GM12872 (cell line): ENCODE measurements at regions not wholly inside any gene's neighbourhood (a gene's known extent, or its start where the extent isn't known, plus 50 kb on each side); places are given as distances from the start of the nearest gene placed in this dataset.

Experiments used
- CTCF ChIP-seq: IDR thresholded peaks from 3 replicates; pipeline ENCODE4 v1.5.1; 2011; ENCODE audit warnings: low read depth, mild to moderate bottlenecking, low read length, moderate library complexity; ENCODE audit not compliant: insufficient read depth

- no peak for TF ChIP-seq CTCF
Measured at GRCh38 chr4:67250131-67250896, 295.0 kb downstream of the CENPC start.

- TF ChIP-seq CTCF = no peak
Measured at GRCh38 chr4:67236788-67237187, 308.5 kb downstream of the CENPC start.

DNA sequence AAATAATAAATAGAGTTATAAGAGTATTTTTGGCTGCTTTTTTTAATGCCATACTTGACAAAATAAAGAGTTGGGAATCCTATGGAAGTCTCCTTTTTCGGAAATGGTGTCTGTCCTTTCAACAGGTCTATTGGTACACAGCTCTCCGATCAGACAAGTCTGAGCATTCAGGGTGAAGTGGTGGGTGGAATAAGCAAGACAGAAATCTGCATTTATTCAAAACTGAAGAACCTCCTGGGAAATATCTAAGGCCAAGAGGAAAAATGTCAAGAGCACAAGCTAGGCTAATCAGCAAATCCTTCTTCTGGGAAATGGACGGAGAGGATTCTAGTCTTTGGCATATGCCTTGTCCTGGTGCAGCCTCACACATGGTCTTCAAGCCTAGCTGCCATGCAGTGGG, 309.0 kb downstream of the CENPC start:
- TF ChIP-seq CTCF = no peak

DNA sequence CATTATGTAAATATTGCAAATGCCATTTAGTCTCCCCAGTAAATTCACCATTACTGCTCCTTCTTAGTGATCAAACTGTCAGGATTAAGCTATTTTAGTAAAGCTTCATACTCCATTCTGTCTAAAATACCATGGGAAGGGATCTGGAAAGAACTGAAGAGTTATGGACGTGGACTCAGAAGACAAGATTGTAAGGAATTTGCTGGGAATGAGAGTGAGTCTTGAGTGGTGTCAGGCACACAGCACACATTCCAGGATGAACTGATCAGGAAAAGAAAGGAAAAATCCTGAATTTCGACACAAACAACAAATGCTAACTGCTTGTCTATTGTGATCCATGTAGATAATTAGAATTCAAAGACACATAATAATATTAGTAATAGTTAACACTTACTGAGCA, 311.0 kb downstream of the CENPC start:
- no peak for TF ChIP-seq CTCF

- no peak for TF ChIP-seq CTCF
Measured at GRCh38 chr4:67229148-67229547, 316.2 kb downstream of the CENPC start.

DNA sequence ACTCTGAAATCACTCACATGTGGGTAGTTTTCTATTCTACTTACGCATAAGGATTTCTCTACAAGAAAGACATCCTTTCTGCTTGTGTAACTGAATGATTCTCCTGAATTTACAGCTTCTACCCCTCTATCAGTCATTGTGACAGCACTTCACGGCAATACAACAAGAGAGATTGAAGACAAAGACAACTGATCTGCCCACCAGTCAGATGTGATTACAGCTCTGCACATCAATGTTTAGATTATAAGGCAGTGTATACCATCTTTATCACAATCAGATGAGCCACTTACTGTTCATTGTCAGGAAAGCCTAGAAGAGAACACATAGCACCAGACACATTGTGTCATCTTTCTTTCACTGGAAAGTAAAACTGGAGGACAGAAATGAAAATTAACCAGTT, 324.4 kb downstream of the CENPC start:
- no peak for TF ChIP-seq CTCF

DNA sequence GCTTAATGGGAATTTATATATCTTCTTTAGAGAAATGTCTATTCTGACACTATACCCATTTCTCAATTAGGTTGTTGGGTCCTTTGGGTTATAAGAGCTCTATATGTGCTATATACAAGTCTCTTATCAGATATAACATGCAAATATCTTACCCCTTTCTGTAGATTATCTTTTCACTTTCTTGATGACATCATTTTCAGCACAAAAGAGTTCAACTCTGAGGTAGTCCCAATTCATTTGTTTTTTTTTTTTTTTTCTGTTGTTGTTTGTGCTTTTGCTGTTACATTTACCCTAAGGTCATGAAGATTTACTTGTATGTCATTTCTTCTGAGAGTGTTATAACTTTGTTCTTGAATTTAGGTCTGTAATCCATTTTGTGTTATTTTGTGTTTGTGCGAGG, 326.4 kb downstream of the CENPC start:
- TF ChIP-seq CTCF = no peak

DNA sequence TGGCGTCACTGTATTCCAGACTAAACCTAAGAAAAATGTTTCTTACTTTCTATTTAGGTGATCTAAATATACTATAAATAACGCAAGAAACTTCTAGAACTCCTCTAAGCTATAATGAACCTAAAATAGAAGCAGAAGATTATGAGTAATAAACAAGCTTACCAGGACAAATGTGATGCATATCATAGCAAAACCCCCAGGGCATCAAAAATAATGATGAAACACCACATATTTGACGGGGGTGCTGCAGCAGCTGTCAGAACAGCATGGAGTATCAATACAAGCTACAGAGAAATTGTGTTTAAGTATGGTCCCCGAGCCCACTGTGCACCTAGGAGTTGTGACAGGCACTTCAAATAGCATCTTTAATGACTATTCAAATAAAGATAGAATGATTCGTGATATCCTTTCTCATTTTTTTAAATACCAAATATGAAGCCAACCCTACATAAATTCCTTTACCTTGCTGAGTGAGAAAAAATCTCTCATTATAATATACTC, 337.3 kb downstream of the CENPC start:
- TF ChIP-seq CTCF = no peak
